NB4 (cell line): ENCODE measurements at regions not wholly inside any gene's neighbourhood (a gene's known extent, or its start where the extent isn't known, plus 50 kb on each side); places are given as distances from the start of the nearest gene placed in this dataset.

Experiments used
- DNase-seq: peaks from one replicate; pipeline ENCODE4 v3.0.0; 2010; ENCODE audit warnings: low read depth
- H3K4me3 ChIP-seq: one replicate; pipeline ENCODE4 v1.5.1; 2011; ENCODE audit warnings: mild to moderate bottlenecking, low read depth, low read length, moderate library complexity
- MAX ChIP-seq: IDR thresholded peaks from 2 replicates; pipeline ENCODE4 v1.6.1; 2011; ENCODE audit warnings: low read depth, low read length
- MYC ChIP-seq: IDR thresholded peaks from 2 replicates; pipeline ENCODE4 v1.6.1; 2011; ENCODE audit warnings: low read depth, low read length
- POLR2A ChIP-seq: IDR thresholded peaks from 2 replicates; pipeline ENCODE4 v1.6.1; 2011; ENCODE audit warnings: mild to moderate bottlenecking; ENCODE audit not compliant: insufficient read length; ENCODE audit errors: extremely low read depth
- TF ChIP-seq, protein P1 (sequence below): IDR thresholded peaks from one replicate; pipeline ENCODE4 v1.5.1; 2012; ENCODE audit warnings: low read depth, low read length

DNA sequence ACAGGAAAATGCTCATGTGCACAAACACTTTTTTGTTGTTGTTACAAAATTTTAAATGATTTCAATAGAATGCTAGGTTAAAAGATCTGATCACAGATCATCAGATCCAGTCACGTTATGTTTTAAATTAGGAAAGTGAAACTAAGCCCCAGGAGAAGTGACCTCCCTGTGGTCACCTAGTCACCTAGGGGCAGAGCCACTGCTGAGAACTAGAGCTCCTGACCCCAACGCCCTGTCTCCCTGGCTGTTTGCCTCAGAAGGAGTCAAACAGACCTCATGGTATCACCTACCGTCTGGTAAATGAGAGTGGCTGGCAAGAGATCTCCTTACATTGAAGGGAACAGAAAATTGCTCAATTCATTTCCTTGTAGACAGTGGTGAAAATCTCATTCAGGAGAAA lies 447.3 kb downstream of the ADRA2A start:
- H3K4me3 ChIP-seq: no peak overlapping the region
- no peak for TF ChIP-seq POLR2A
- no peak for TF ChIP-seq MAX
- TF ChIP-seq, protein P1, sequence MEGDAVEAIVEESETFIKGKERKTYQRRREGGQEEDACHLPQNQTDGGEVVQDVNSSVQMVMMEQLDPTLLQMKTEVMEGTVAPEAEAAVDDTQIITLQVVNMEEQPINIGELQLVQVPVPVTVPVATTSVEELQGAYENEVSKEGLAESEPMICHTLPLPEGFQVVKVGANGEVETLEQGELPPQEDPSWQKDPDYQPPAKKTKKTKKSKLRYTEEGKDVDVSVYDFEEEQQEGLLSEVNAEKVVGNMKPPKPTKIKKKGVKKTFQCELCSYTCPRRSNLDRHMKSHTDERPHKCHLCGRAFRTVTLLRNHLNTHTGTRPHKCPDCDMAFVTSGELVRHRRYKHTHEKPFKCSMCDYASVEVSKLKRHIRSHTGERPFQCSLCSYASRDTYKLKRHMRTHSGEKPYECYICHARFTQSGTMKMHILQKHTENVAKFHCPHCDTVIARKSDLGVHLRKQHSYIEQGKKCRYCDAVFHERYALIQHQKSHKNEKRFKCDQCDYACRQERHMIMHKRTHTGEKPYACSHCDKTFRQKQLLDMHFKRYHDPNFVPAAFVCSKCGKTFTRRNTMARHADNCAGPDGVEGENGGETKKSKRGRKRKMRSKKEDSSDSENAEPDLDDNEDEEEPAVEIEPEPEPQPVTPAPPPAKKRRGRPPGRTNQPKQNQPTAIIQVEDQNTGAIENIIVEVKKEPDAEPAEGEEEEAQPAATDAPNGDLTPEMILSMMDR: no peak
- TF ChIP-seq MYC: no peak
- no peak for DNase-seq

GRCh38 chr10:111525696-111526095 lies 448.9 kb downstream of the ADRA2A start:
- TF ChIP-seq MAX (no peak), POLR2A (no peak), MYC (no peak)
- TF ChIP-seq, protein P1: no peak
- no peak overlapping the region for H3K4me3 ChIP-seq
- DNase-seq: no peak

DNA sequence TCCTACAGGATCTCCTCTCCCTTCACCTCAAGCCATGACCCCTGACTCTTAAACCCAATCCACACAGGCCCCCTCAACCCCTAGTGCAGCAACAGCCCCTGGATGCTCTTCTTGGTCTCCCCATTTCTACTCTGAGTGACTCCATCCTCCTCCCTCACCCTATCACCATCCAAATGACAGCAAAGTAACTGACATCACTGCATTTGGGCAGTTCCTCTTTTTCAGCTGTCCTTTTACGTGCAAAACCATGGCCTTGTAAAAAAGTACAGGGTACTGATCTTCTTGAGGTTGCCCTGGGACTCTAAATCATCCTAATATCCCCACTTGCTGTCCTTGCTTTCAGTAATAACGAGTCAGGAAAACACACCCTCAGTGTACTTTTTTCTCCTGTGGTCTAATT lies 454.9 kb downstream of the ADRA2A start:
- DNase-seq: peak; percentile 22
- no peak overlapping the region for H3K4me3 ChIP-seq
- TF ChIP-seq POLR2A: no peak
- TF ChIP-seq MAX: no peak
- no peak for TF ChIP-seq MYC
- TF ChIP-seq, protein P1: no peak

DNA sequence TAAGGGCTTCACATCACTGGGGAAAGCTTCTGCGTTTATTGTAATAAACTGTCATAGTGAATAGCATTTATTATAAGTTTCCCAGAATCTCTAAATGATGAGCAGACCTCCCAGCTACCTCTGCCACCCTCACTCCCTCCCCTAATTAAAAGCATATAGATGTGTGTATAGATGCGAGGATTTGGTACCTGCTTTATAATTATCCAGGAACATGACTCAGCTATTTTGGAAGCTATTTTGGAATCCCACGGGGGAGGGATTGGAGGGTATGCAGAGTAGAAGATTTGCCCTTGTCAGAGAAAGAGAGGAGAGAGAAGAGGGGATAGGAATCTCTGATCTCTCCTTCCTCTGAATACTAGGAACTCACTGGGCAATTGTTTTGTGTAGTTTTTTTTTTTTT lies 455.3 kb downstream of the ADRA2A start:
- TF ChIP-seq POLR2A: no peak
- TF ChIP-seq MAX: no peak
- TF ChIP-seq, protein P1: no peak
- no peak for TF ChIP-seq MYC
- DNase-seq: no peak
- H3K4me3 ChIP-seq: no peak overlapping the region

DNA sequence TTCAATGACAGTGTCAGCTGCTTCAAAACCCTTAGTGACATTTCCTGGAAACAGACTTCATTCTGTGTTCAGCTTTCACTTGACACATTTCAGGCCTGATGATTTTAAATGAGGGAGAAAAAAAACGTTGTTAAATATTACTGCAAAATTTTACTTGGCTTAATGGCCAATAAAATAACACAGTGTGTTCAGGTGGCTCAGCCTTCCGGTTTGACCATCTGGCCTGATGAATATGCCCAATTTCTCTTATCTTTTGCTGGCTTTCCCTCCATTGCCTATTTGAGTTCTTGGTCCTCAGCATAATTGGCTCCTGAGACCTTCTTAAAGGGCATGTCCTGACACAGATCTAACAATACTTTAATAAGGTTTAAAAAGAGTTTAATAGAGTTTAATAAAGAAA lies 462.4 kb downstream of the ADRA2A start:
- H3K4me3 ChIP-seq: no peak overlapping the region
- TF ChIP-seq, protein P1: no peak
- no peak for TF ChIP-seq MYC
- no peak for TF ChIP-seq MAX
- DNase-seq: no peak

DNA sequence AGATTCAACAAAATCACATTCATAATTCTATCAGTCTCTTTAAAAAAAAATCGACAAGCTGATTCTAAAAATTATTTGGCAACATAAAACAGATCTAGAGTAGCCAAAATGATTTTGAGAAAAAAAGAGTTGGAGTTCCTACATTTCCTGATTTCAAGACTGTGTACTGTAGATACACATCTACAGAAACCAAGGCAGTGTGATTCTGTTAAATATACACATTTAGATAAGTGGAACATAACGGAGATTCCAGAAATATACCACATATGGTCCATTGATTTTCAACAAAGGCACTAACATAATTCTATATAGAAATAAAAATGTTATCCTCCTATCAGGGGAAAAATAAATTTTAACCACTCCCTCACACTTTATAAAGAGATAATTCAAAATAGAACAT lies 467.0 kb downstream of the ADRA2A start:
- H3K4me3 ChIP-seq: no peak overlapping the region
- TF ChIP-seq MYC: no peak
- TF ChIP-seq, protein P1: no peak
- DNase-seq: no peak
